Stimulated activated CD8-positive, alpha-beta memory T cell treated with anti-CD3 and anti-CD28 coated beads, Interleukin-4, amount 100 ng/mL, for 48 hours (primary cell): ENCODE measurements at regions not wholly inside any gene's neighbourhood (a gene's known extent, or its start where the extent isn't known, plus 50 kb on each side); places are given as distances from the start of the nearest gene placed in this dataset.
"Not testable (repeated sequence)": the region's sequence is repeated elsewhere in the genome, so short reads cannot be mapped to it uniquely, and the experiment has no call there.

ENCODE experiments used
- DNase-seq: peaks from one replicate; pipeline ENCODE4 v3.0.0-alpha.2; 2020

- DNase-seq, result no peak
Measured at GRCh38 chr15:62218841-62219240, 53.8 kb upstream of the C2CD4B start.

- no peak for DNase-seq
Measured at GRCh38 chr15:62219799-62220198, 54.7 kb upstream of the C2CD4B start.

DNA sequence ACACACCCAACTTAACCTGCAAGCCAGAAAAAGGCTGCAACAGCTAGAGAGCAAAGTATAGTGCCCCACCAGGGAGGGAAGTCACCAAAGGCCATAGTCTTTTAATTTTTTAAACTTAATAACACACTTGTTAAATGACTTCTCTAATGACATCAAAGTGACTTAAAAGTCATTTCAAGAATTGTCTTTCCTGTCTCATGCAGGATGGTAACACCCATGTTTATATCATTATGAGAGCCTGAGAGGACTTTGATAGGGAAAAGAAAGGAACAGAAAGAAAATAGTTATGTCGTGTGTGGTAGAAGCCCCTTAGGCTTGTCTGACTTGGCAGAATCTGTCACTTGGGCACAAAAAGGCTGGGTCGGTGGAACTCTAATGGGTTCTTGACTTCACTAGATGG lies 57.9 kb upstream of the C2CD4B start:
- no peak for DNase-seq

GRCh38 chr15:62228604-62229003 lies 63.5 kb upstream of the C2CD4B start:
- DNase-seq, result no peak

- DNase-seq, result no peak
Measured at GRCh38 chr15:62231856-62232255, 66.8 kb upstream of the C2CD4B start.

GRCh38 chr15:62240121-62241096 lies 75.3 kb upstream of the C2CD4B start:
- DNase-seq, result no peak

- no peak for DNase-seq
Measured at GRCh38 chr15:62241135-62241770, 76.2 kb upstream of the C2CD4B start.

GRCh38 chr15:62242999-62243398 lies 77.9 kb upstream of the C2CD4B start:
- no peak for DNase-seq

GRCh38 chr15:62244762-62245161 lies 79.7 kb upstream of the C2CD4B start:
- no peak for DNase-seq

GRCh38 chr15:62248277-62248984 lies 83.3 kb upstream of the C2CD4B start:
- DNase-seq, result no peak

GRCh38 chr15:62249501-62249900 lies 84.4 kb upstream of the C2CD4B start:
- no peak for DNase-seq

DNA sequence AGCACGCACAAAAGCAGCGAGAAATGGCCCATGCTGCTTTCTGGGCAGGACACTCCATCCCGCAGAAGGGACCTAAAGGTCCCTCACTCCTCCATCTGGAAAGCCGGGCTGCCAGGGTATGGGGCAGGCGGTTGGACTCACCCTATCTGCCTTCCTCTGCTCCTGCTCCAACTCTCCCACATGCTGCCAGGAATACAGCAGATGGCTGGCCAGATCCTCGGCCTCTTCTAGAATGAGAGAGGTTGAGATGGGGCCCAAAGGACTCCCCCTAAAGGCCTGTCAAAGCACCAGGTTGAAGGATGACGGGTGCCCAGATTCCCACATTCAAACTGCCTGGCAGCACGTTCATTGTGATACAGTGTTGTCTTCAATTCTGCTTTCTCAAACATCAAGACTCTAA lies 85.1 kb upstream of the C2CD4B start:
- no peak for DNase-seq

GRCh38 chr15:62250978-62251377 lies 85.9 kb upstream of the C2CD4B start:
- DNase-seq, result no peak

- DNase-seq, result no peak
Measured at GRCh38 chr15:62253294-62253693, 88.2 kb upstream of the C2CD4B start.

DNA sequence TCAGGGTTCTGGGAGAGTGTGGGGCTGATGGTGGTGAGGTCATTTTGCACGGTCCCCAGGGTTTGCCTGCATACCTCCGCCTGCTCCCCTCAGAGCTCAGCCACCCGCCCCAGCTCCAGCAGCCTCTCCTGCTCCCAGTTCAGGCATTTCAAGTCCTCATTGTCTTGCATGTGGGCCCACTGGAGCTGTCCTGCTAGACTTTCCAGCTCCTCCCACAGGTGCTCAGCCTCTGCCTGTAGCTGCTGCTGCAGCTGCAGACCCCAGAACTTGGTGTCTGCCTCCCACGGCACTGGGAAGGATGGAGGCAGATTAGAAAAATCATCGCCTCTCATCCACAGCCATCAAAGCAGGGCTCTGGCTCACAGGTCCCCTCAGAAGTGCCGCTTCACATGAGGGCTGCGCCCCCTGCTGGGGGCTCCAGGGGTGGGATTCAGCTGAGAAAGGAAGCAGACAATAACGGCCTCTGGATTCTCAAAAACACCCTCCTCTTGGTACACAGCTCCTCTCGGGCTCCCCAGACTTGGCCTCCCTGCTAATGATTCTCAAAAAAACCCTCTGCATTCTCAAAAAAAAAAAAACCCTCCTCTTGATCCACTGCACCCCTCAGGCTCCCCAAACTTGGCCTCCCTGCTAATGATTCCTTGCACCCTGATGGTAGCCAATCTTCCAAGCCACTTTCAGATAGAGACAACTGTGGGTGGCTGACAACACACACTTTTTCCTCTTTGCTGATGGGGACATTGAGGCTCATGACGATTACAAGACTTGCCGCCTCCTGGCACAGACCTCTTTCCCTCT lies 89.3 kb upstream of the C2CD4B start:
- peak; percentile 87 for DNase-seq

GRCh38 chr15:62256430-62256829 lies 91.3 kb upstream of the C2CD4B start:
- DNase-seq, result not testable (repeated sequence)

- DNase-seq, result no peak
Measured at GRCh38 chr15:62257996-62258521, 93.0 kb upstream of the C2CD4B start.

DNA sequence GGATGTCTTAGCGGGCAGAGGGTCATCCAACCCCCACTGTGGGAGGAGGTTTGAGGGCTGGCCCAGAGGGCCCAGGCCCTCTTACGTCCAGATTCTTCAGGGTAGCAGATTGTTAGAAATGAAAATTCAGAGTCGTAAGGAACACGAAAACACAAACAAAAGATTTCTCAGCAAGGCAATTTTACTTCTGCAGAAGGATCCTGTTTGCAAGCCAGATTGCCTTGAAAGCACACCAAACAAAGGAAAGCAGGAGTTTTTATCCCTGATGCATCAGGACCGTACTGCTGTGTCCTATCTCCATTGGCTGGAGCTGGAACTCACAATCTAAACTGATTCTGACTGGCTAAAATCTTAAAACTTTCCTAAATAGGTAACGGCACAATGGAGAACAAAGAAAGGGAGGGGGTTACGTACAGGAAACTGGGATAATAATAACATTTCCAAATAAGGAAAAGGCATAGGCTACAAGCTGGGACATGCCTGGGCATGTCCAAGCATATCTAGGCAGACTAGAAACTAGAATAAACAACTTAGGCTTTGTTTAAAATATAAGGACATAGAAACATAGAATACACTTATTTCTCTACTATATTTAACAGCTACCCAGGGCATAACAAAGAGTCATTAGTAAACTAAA lies 97.3 kb upstream of the C2CD4B start:
- no peak for DNase-seq

- no peak for DNase-seq
Measured at GRCh38 chr15:62264196-62264595, 99.1 kb upstream of the C2CD4B start.

DNA sequence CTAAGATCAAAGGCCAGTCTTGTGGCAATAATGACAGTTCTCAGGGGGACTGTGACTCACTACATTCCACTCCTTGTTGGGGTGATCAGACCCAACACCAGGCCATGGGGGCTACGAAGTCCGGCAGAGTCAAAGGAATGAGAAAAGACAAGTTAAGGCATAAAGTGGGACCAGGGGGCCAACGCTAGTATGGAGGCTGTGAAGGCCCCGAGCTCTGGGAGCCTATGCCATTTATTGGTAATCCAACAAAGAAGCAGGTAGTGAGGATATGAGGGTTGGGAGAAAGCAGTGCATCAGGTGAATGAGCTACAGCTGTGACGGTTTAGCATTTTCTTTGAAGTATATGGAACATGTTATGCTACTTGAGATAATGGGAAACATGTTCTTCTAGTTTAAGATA lies 104.4 kb upstream of the C2CD4B start:
- no peak for DNase-seq

DNA sequence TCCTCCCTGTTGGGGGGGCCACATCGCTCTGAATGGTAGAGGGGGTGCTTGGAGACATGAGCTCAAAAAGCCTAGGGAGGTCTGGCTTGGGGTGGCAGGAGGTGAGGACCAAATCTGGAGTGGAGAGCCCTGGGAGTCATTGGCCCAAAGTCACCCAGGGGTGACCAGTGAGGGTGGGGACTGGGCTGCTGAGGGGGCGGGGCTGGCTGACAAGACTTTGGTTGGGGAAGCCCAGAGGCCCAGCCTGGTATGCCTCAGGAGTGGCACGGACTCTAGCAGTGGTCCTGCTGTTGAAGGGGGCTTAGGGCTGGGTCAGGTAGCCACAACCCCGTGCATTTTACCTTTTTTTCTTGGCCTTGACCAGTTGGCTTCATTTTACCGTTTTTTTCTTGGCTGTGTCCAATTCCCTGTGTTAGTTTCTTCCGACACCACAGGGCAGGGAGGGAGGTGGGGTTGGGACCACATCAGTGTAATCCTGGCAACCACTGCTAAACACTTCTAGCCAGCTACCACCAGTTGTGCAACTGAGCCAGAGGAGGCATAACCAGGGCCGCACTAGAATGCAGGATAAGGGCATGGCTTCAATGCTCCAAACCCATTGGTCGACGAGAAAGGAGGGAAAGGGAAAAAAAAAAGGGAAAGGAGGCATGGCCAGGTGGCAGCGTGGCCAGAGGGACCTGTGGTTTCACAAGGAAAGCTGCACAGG lies 105.3 kb upstream of the C2CD4B start:
- no peak for DNase-seq
